ENCODE measurements at regions not wholly inside any gene's neighbourhood (a gene's known extent, or its start where the extent isn't known, plus 50 kb on each side); places are given as distances from the start of the nearest gene placed in this dataset.

DNA sequence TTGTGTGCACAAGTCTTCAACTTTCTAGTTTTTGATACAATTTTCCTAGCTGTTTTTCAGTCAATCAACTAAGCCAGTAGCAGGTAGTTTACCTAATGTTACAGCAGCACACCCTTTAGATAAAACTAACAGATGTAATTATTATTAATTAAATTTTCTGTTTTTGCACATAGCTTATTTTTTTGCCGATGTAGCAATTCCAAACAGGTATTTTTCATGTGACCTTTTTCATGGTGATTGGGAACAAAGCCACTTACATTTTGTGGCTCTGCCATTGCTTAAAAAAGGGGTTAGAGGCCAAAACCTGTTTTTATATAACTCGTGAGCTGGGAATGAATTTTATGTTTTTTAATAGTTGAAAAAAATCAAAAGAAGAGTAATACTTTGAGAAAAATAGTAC lies 724.5 kb downstream of the FAM181B start:
- no peak for TF ChIP-seq TAF1 (IDR thresholded peaks at IDR 0.05; ENCODE audit: borderline replicate concordance, low read depth, low read length)
- no peak for TF ChIP-seq POLR2AphosphoS5 (IDR thresholded peaks at IDR 0.05; ENCODE audit: low read depth, low read length)
- TF ChIP-seq POLR2A (IDR thresholded peaks at IDR 0.05; ENCODE audit: low read depth, low read length) = no peak

Measured in GM12892 (cell line).